ENCODE measurements at regions not wholly inside any gene's neighbourhood (a gene's known extent, or its start where the extent isn't known, plus 50 kb on each side); places are given as distances from the start of the nearest gene placed in this dataset.

DNA sequence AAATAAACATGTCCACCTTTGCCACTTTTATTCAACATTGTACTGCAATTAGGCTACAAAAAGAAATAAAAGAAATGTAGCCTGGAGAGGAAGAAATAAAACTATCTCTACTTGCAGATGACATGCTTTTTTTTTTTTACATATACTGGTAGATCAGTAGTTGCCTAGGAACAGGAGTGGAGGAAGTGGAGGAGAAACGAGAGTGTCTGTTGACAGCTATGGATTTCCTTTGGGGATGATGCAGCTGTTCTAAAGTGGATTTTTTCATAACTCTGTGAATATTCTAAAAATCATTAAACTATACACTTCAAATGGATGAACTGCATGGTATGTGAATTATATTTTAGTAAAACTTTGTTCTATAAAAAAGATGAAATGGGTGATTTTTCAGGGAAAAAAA, 116.4 kb downstream of the ANAPC4 start:
- Mint-ChIP-seq H3K4me3 (ENCODE audit: unreplicated experiment) (no peak overlapping the region), H3K36me3 (ENCODE audit: insufficient read depth, unreplicated experiment) (no peaks in the 10 kb centered on the region), H3K27ac (ENCODE audit: low read depth, unreplicated experiment) (no peak overlapping the region), H3K27me3 (ENCODE audit: insufficient read depth, unreplicated experiment) (no peaks in the 10 kb centered on the region), H3K4me1 (ENCODE audit: insufficient read depth, unreplicated experiment) (no peaks in the 10 kb centered on the region), H3K9me3 (ENCODE audit: unreplicated experiment) (peaks cover 9% of the 10 kb centered on the region)
- no TSS peak for BruUV-seq (replicated peaks)
- intact Hi-C loops (cut with micrococcal nuclease), result no loop called here
- CTCF ChIA-PET, result interaction anchor here (0.6 kb wide), 1 partner anchor 49 kb away, joined by 3 read pairs; no protein-coding TSS in a partner anchor
- POLR2A ChIA-PET, result interaction anchor here (0.7 kb wide), 1 partner anchor 104 kb away, joined by 3 read pairs; no protein-coding TSS in a partner anchor
- no peak for DNase-seq (ENCODE audit: unreplicated experiment)
- TF ChIP-seq, protein P1, sequence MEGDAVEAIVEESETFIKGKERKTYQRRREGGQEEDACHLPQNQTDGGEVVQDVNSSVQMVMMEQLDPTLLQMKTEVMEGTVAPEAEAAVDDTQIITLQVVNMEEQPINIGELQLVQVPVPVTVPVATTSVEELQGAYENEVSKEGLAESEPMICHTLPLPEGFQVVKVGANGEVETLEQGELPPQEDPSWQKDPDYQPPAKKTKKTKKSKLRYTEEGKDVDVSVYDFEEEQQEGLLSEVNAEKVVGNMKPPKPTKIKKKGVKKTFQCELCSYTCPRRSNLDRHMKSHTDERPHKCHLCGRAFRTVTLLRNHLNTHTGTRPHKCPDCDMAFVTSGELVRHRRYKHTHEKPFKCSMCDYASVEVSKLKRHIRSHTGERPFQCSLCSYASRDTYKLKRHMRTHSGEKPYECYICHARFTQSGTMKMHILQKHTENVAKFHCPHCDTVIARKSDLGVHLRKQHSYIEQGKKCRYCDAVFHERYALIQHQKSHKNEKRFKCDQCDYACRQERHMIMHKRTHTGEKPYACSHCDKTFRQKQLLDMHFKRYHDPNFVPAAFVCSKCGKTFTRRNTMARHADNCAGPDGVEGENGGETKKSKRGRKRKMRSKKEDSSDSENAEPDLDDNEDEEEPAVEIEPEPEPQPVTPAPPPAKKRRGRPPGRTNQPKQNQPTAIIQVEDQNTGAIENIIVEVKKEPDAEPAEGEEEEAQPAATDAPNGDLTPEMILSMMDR (IDR thresholded peaks at IDR 0.05; ENCODE audit: unreplicated experiment), result no peak

DNA sequence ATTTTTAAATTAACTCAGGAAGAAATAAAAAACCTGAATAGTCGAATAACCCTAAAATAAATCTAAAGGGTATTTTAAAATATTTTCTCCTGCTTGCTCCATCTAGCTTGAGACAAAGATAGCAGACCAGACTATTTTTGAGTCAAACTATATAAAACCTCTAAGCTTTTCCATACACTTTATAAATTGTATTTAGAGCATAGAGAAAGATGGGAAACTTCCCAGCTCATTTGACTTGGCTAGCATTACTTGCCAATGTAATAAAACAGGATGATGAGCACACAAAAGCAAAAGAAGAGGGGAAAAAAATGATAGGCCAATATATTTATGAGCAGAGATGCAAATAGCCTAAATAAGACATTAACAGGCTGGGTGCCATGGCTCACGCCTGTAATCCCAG, 117.1 kb downstream of the ANAPC4 start:
- H3K36me3 Mint-ChIP-seq (ENCODE audit: insufficient read depth, unreplicated experiment), result no peaks in the 10 kb centered on the region
- no peaks in the 10 kb centered on the region for H3K27me3 Mint-ChIP-seq (ENCODE audit: insufficient read depth, unreplicated experiment)
- intact Hi-C loops (cut with micrococcal nuclease), result no loop called here
- ChIA-PET POLR2A (interaction anchor here (0.6 kb wide), 1 partner anchor 111 kb away, joined by 3 read pairs; no protein-coding TSS in a partner anchor), CTCF (no interaction called here)
- H3K4me1 Mint-ChIP-seq (ENCODE audit: insufficient read depth, unreplicated experiment), result no peaks in the 10 kb centered on the region
- no peak overlapping the region for H3K4me3 Mint-ChIP-seq (ENCODE audit: unreplicated experiment)
- no peak for DNase-seq (ENCODE audit: unreplicated experiment)
- no TSS peak for BruUV-seq (replicated peaks)
- H3K27ac Mint-ChIP-seq (ENCODE audit: low read depth, unreplicated experiment), result no peak overlapping the region
- H3K9me3 Mint-ChIP-seq (ENCODE audit: unreplicated experiment), result peaks cover 9% of the 10 kb centered on the region
- TF ChIP-seq, protein P1 (IDR thresholded peaks at IDR 0.05; ENCODE audit: unreplicated experiment), result no peak

DNA sequence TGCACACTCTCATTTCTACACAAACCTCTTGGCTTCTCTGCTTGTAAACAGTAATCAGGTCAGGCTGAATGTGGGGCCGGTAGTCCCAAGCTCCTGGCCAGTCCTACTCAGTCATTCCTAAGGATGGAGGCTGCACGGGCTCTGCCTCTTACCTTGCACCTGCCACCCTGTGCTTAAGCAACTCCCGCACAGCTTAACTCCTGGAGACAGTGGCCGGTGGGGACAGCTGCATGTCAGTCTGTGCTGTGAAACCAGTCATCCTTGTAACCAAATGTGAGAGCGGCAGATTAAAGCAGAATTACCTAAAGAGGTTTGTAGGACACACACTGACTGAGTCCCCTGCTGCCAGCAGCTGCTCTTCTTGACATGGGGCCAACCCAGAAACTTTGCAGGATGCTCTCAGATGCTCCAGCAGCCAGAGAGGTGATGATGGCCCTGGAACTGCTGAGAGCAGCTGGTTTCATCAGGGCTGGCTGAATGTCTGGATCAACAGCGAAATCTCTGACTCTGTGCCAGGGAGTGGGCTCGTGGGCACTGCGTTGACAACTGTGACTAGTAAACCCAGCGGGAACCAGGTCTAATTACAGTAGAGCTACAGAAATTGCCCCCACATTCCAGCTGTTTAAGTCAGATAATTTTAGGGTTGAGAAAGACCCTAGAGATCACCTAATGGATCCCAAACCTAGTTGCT, 123.7 kb downstream of the ANAPC4 start:
- intact Hi-C loops (cut with micrococcal nuclease), result no loop called here
- H3K36me3 Mint-ChIP-seq (ENCODE audit: insufficient read depth, unreplicated experiment), result no peaks in the 10 kb centered on the region
- TF ChIP-seq, protein P1 (IDR thresholded peaks at IDR 0.05; ENCODE audit: unreplicated experiment), result no peak
- H3K9me3 Mint-ChIP-seq (ENCODE audit: unreplicated experiment), result no peaks in the 10 kb centered on the region
- H3K27ac Mint-ChIP-seq (ENCODE audit: low read depth, unreplicated experiment), result no peak overlapping the region
- no peak for DNase-seq (ENCODE audit: unreplicated experiment)
- no TSS peak for BruUV-seq (replicated peaks)
- no peaks in the 10 kb centered on the region for H3K27me3 Mint-ChIP-seq (ENCODE audit: insufficient read depth, unreplicated experiment)
- no peak overlapping the region for H3K4me3 Mint-ChIP-seq (ENCODE audit: unreplicated experiment)
- H3K4me1 Mint-ChIP-seq (ENCODE audit: insufficient read depth, unreplicated experiment), result no peaks in the 10 kb centered on the region
- ChIA-PET CTCF (no interaction called here), POLR2A (no interaction called here)

DNA sequence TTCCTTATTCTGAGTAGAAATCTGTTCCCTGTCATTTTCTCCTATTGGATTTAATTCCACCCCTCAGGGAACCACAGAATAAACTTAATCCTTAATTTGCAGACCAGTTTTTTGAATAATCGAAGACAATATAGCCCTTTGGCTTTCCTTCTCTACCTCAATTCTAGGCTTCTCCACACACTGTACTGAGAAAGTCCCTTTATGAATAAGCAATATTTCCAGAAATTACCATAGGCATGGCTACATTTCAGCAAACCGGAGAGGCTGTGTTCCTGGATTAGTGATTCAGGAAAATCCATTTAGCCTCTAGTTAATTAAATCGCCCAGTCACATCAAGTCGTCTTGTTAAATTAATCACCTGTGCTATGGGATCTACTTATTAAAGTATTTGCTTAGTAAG, 125.1 kb downstream of the ANAPC4 start:
- no peaks in the 10 kb centered on the region for H3K27me3 Mint-ChIP-seq (ENCODE audit: insufficient read depth, unreplicated experiment)
- ChIA-PET POLR2A (no interaction called here), CTCF (no interaction called here)
- H3K27ac Mint-ChIP-seq (ENCODE audit: low read depth, unreplicated experiment), result no peak overlapping the region
- no peaks in the 10 kb centered on the region for H3K4me1 Mint-ChIP-seq (ENCODE audit: insufficient read depth, unreplicated experiment)
- TF ChIP-seq, protein P1 (IDR thresholded peaks at IDR 0.05; ENCODE audit: unreplicated experiment), result no peak
- H3K36me3 Mint-ChIP-seq (ENCODE audit: insufficient read depth, unreplicated experiment), result no peaks in the 10 kb centered on the region
- no peak for DNase-seq (ENCODE audit: unreplicated experiment)
- intact Hi-C loops (cut with micrococcal nuclease), result no loop called here
- BruUV-seq (replicated peaks), result no TSS peak
- no peaks in the 10 kb centered on the region for H3K9me3 Mint-ChIP-seq (ENCODE audit: unreplicated experiment)
- H3K4me3 Mint-ChIP-seq (ENCODE audit: unreplicated experiment), result no peak overlapping the region
